ENCODE measurements at regions not wholly inside any gene's neighbourhood (a gene's known extent, or its start where the extent isn't known, plus 50 kb on each side); places are given as distances from the start of the nearest gene placed in this dataset.

DNA sequence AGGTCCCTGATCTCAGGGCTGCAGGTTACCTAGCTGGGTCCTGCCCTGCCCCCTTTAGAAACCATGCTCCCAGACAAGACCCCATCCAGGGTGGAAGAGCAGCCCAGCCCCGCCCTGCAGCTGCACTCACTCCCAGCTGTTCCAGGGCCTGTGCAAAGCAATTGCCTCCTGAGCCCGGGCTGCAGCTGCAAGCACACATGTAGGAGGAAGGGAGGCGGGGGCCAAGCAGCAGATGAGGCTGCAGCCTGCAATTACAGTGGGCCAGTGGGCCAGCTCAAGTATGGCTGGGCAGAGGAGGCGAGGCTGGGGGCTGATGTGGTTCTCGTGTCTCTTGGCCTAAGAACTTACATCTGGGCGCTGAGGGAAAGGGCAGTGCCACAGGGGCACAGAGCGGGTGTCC lies 65.4 kb upstream of the TUBA3E start:
- H3K9ac ChIP-seq (ENCODE audit: control insufficient read depth, extremely low read depth, insufficient read depth, low read length): no peak overlapping the region
- no peak for FAIRE-seq

DNA sequence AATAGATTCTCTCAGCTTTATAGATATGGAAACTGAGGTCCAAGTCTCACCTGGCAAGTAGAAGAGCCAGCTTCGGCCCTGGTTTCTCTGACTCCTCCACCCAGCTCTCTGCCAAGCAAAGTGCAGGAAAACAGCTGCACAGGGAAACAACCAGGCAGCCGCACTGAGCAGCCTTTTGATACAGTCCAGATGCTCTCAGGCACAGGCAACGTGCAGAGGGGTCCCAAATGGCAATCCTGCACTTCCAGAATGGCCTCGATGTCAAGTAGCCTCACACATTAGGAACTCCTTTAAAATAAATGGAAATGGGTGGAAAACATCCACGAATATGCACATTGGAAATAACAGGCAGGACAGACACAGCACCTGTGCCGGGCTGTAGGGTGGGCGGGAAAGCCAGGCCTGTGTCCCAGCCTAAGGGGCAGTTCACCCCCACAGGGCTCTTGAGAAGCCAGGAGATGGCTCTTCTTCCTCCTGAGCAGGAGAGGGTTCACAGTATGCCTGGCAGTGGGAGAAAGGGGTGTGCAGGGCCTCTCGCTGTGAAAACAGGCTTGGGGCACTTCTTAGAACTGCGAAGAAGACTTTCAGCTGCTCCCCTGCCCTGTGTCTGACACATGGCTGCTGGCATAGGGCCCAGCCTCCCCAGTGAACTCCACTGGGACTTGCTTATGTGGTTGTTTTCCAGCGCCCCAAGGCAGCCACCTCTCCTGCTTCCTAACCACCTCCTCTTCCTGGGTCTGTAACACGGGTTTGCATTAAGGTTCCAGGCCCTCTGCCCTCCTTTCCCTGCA lies 63.9 kb upstream of the TUBA3E start:
- Histone ChIP-seq H3K27ac (ENCODE audit: control insufficient read depth, insufficient read depth, low read length) (no peak overlapping the region), H4K20me1 (ENCODE audit: control insufficient read depth, extremely low read depth, insufficient read depth, low read length) (no peaks in the 10 kb centered on the region), H2AFZ (ENCODE audit: control insufficient read depth, low read length) (no peak overlapping the region), H3K9me1 (ENCODE audit: control insufficient read depth, extremely low read depth, insufficient read depth, low read length) (no peaks in the 10 kb centered on the region), H3K9ac (ENCODE audit: control insufficient read depth, extremely low read depth, insufficient read depth, low read length) (no peak overlapping the region), H3K9me3 (ENCODE audit: control insufficient read depth, low read depth, low read length) (no peaks in the 10 kb centered on the region), H3K4me1 (ENCODE audit: control insufficient read depth, extremely low read depth, insufficient read depth, low read length) (peaks cover 5% of the 10 kb centered on the region), H3K4me2 (ENCODE audit: control insufficient read depth, extremely low read depth, insufficient read depth, low read depth, low read length) (no peak overlapping the region), H3K27me3 (ENCODE audit: control insufficient read depth, extremely low read depth, insufficient read depth, low read length) (no peaks in the 10 kb centered on the region), H3K79me2 (ENCODE audit: control insufficient read depth, insufficient read depth, low read length) (no peaks in the 10 kb centered on the region), H3K4me3 (ENCODE audit: control insufficient read depth in 2 of 3, extremely low read depth in 1 of 3, insufficient read depth in 2 of 3, low read depth in 1 of 3, low read length in 3 of 3) (no peak overlapping the region), H3K36me3 (ENCODE audit: control insufficient read depth in 2 of 2, extremely low read depth in 1 of 2, insufficient read depth in 2 of 2, low read length in 2 of 2) (no peaks in the 10 kb centered on the region)
- TF ChIP-seq, protein P1, sequence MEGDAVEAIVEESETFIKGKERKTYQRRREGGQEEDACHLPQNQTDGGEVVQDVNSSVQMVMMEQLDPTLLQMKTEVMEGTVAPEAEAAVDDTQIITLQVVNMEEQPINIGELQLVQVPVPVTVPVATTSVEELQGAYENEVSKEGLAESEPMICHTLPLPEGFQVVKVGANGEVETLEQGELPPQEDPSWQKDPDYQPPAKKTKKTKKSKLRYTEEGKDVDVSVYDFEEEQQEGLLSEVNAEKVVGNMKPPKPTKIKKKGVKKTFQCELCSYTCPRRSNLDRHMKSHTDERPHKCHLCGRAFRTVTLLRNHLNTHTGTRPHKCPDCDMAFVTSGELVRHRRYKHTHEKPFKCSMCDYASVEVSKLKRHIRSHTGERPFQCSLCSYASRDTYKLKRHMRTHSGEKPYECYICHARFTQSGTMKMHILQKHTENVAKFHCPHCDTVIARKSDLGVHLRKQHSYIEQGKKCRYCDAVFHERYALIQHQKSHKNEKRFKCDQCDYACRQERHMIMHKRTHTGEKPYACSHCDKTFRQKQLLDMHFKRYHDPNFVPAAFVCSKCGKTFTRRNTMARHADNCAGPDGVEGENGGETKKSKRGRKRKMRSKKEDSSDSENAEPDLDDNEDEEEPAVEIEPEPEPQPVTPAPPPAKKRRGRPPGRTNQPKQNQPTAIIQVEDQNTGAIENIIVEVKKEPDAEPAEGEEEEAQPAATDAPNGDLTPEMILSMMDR (optimal IDR thresholded peaks at IDR 0.05 in 1 of 3, IDR thresholded peaks at IDR 0.05 in 1 of 3, conservative IDR thresholded peaks at IDR 0.05 in 1 of 3; ENCODE audit: extremely low read depth in 1 of 3, insufficient read depth in 2 of 3, low read length in 3 of 3): no peak
- no peak for TF ChIP-seq EZH2 (IDR thresholded peaks at IDR 0.05; ENCODE audit: low read length)
- dilution Hi-C loops (cut with MboI; ENCODE audit: extremely low pct_ligation_motif_present, low sequenced_read_pairs): no loop called here
- DNase-seq (ENCODE audit: low read depth, low spot score) (peak; percentile 23), FAIRE-seq (peak; percentile 23)

More for the DNA sequence above, 65.4 kb upstream of the TUBA3E start:
- dilution Hi-C loops (cut with MboI; ENCODE audit: extremely low pct_ligation_motif_present, low sequenced_read_pairs): no loop called here
- H2AFZ ChIP-seq (ENCODE audit: control insufficient read depth, low read length): no peak overlapping the region
- no peaks in the 10 kb centered on the region for H3K9me3 ChIP-seq (ENCODE audit: control insufficient read depth, low read depth, low read length)
- no peak for DNase-seq (ENCODE audit: low read depth, low spot score)
- H3K79me2 ChIP-seq (ENCODE audit: control insufficient read depth, insufficient read depth, low read length): no peaks in the 10 kb centered on the region
- no peak overlapping the region for H3K4me3 ChIP-seq (ENCODE audit: control insufficient read depth in 2 of 3, extremely low read depth in 1 of 3, insufficient read depth in 2 of 3, low read depth in 1 of 3, low read length in 3 of 3)
- no peak overlapping the region for H3K27ac ChIP-seq (ENCODE audit: control insufficient read depth, insufficient read depth, low read length)
- no peaks in the 10 kb centered on the region for H3K9me1 ChIP-seq (ENCODE audit: control insufficient read depth, extremely low read depth, insufficient read depth, low read length)
- peaks cover 5% of the 10 kb centered on the region for H3K4me1 ChIP-seq (ENCODE audit: control insufficient read depth, extremely low read depth, insufficient read depth, low read length)
- no peak for TF ChIP-seq EZH2 (IDR thresholded peaks at IDR 0.05; ENCODE audit: low read length)
- TF ChIP-seq, protein P1 (optimal IDR thresholded peaks at IDR 0.05 in 1 of 3, IDR thresholded peaks at IDR 0.05 in 1 of 3, conservative IDR thresholded peaks at IDR 0.05 in 1 of 3; ENCODE audit: extremely low read depth in 1 of 3, insufficient read depth in 2 of 3, low read length in 3 of 3): no peak
- H3K36me3 ChIP-seq (ENCODE audit: control insufficient read depth in 2 of 2, extremely low read depth in 1 of 2, insufficient read depth in 2 of 2, low read length in 2 of 2): no peaks in the 10 kb centered on the region
- H3K4me2 ChIP-seq (ENCODE audit: control insufficient read depth, extremely low read depth, insufficient read depth, low read depth, low read length): no peak overlapping the region
- H3K27me3 ChIP-seq (ENCODE audit: control insufficient read depth, extremely low read depth, insufficient read depth, low read length): no peaks in the 10 kb centered on the region
- H4K20me1 ChIP-seq (ENCODE audit: control insufficient read depth, extremely low read depth, insufficient read depth, low read length): no peaks in the 10 kb centered on the region
